Smooth muscle cell of the brain vasculature (primary cell): ENCODE measurements at regions not wholly inside any gene's neighbourhood (a gene's known extent, or its start where the extent isn't known, plus 50 kb on each side); places are given as distances from the start of the nearest gene placed in this dataset.
"Not testable (repeated sequence)": the region's sequence is repeated elsewhere in the genome, so short reads cannot be mapped to it uniquely, and the experiment has no call there.

ENCODE experiments used
- DNase-seq: peaks from one replicate; pipeline ENCODE4 v3.0.0-alpha.2; 2012; ENCODE audit warnings: low read depth, low spot score

DNA sequence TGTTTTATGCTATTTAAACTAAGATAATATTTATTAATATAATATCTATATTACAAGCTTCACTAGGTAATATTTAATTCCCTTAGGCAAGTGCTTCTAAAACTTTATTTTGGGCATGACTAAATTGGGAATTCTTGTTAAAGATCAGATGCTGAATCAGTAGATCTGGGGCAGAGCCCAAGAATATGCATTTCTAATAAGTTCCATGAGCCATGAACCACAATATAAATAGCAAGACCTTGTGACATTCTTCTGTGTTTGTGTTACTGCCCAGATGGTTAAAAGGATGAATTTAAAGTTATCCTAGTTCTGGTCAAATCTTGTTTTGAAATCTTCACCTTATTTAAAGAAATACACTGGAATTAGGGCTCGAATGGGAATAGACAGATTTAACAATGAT is 258.4 kb upstream of the CACNA2D1 start:
- DNase-seq, result no peak

DNA sequence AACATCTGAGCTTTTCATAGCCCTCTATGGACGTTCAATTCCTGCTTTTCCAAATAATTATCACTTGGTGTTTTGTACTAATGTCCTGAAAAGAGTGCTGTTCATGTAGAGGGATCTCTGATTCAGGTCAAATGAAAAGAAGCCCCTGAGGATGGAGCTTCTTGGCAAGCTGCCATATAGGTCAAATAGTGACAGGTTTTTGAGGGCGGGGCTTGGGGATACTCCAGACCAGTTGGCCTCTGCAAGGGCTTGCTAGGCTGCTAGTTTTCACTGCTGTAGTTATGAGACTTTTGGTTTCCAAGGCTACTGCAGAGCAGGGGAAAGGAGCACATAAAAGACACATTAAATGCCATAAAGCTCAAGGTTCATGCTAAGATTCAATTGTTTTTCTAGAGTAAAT is 257.2 kb upstream of the CACNA2D1 start:
- DNase-seq, result no peak

GRCh38 chr7:82699773-82700186 is 256.2 kb upstream of the CACNA2D1 start:
- no peak for DNase-seq

- DNase-seq, result no peak
Observed at GRCh38 chr7:82697897-82698296, 254.3 kb upstream of the CACNA2D1 start.

DNA sequence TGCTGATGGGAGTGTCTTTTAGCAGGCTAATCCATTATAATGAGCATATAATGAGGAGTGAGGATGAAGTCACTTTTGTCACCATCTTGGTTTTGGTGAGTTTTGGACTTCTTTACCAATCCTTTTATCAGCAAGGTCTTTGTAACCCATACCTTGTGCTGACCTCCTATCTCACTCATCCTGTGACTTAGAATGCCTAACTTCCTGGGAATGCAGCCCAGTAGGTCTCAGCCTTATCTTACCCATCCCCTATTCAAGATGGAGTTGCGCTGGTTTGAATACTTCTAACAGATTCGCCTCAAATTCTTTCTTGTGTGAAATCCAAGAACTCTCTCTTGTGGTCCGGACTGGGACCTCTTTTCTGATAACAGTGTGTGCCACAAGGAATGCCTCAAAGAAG is 253.1 kb upstream of the CACNA2D1 start:
- DNase-seq, result no peak

DNA sequence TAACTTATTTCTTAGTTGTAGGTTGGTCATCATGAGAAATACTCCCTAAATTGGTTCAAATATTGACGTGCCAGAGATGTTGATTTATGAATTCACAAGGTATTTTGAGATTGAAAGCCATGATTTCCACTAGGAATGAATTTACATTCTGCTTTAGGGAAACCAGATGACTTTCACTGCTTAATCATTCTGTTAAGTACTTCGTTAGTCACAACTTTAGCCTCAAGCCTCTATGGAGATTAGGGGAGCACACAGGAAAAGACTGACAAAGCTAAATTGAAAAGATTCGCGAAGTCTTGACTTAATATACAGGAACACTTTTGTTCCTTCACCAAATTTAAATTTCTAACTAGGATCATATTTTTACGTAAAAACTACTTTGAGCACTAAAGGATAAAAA is 250.4 kb upstream of the CACNA2D1 start:
- no peak for DNase-seq

DNA sequence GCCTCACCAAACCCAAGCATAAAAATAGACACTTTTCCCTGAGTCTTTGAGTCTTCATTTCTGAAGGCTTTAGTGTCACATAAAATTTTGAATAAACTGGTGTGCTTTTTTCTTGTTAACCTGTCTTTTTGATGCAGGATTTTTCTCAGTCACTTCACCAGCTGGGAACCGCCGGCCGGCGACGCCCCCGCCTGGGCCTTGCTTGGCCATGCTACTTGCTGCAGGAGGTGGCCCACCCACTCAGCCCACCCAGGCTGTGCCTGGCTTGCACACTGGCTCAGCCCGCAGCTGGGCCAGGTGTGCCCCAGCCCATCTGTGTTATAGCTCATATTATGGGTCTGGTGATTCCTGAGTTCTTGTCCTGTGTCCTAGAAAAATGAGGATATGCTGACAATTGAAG is 247.4 kb upstream of the CACNA2D1 start:
- DNase-seq, result no peak

DNA sequence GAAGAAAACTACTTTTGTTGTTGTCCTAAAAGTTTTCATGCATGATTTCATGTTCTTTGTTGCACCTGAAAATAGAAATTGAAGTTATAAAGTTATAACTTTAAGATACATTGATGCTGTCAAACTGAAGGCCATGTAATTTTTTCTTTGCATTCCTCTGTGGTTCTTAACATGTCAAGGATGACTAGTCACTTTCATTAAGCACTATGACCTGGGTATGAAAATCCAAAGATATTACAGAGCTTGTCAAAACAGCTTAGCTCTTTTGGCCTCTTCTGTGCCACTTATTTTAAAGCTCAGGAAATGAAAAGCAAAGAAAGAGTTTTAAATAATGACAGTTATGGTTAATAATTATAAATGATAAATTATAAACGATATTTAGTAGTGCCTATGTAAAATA is 241.6 kb upstream of the CACNA2D1 start:
- DNase-seq, result no peak

DNA sequence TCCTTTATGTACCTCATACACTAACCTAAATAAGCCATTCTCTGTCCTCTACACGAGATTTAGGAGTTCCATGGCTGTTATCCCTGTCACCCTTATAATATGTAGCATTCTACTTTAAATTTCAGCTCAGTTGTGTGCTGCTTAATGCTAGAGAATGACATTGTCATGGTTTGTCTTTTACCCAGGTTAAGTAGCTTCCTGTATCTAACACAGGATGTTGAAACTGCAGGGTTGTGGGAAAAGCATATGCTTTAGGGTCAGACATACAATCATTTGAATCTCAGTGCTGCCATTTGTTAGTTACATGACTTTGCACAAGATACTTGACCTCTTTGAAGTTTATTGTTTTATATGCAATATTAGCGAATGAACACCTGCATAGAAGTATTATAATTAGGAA is 235.1 kb upstream of the CACNA2D1 start:
- DNase-seq, result no peak

DNA sequence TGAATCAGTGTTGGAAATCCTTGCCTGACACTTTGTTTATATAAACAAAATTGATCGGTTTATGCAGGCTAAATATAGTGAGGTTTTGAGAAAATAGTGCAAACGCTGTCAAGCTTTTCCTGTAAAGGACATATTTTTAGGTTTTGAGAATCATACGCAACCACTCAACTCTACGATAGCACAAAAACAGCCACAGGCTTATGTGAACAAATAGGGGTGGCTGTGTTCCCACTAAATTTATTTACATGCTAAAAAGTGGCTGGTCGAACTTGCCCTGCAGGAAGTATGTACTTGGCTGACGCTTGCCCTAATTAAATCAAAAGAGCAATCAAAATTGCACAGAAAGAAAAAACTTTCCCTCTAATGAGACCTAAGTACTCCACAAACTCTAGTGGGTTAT is 234.7 kb upstream of the CACNA2D1 start:
- no peak for DNase-seq

DNA sequence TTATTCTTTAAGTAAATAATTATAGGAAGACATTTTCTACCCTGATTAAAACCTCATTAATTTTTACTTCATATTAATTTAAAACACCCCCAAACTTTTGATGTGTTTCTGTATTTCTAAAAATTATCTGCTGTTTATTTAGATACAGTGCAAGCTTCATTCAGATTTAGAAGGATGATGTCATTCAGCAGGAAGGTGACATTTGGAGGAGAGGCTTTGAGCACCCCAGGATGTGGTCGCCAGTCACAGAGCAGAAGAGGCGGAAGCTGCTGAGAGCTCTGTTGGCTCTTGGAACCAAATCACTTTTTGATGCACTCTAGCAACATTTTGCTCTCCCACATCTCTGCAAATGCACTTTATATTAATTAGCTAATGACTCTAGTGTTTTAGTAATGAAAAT is 233.9 kb upstream of the CACNA2D1 start:
- no peak for DNase-seq

DNA sequence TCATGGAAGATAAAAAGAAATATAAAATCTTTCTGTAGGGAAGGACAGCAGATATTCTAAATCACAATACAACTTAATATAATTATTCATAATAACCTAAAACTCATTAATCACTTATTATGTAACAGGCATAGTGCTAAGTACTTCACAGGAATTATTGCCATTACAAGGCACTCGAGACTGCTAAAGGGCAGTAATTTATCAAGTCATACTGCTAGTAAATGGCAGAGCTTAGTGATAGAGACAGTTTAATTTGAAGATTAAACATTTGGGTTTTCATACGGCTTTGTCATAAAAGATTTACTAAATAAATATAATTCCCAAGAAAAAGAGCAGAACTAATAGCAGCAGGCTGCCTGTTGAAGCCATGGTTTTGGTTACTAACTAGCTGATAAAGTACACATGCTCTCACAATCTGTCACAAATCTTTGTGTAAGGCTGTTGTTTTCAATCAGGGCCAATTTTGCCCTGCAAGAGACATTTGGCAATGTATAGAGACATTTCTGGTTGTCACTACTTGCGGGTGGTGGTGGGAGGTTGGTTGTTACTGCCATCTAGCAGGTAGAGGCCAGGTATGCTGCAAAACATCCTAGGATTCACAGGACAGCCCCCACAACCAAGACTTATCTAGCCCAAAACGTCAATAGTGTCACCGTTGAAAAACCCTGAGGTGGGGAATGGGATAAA is 233.3 kb upstream of the CACNA2D1 start:
- DNase-seq, result no peak

DNA sequence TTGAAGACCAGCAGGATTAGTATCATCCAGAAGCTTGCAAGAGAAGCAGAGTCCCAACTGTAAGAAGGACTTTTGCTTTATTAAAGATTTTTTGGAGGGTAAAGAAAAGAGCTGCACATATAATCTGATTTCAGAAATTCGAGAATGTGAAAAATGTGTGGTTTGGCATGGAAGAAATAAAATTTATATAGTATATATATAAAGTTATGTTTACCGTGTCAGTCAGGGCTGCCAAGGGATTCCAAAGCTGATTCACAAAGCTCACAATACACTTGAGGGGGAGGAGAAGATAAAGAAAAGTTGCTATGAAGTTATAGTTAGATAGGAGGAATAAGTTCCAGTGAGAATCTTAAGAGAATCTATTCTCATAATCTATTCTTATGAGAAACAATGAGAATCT is 231.8 kb upstream of the CACNA2D1 start:
- no peak for DNase-seq

DNA sequence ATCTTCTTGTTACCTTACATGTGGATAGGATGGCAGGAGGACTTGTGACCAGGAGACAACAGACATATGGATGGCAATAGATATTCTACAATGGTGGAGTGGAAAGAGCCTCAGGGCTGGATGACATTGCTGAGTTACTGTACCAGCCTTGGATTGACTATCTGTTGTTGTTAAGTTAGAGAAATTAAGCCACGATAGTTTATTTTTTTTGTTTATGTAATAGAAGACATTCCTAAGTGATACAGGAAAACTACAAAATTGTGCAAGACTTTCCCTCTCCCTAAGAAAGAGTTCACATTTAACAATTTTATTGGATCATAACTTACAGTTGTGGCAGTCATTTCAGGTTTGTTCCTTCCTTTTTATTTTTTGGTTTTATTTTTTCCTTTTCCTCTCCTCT is 230.7 kb upstream of the CACNA2D1 start:
- DNase-seq, result no peak

- no peak for DNase-seq
Observed at GRCh38 chr7:82672078-82672477, 228.5 kb upstream of the CACNA2D1 start.

DNA sequence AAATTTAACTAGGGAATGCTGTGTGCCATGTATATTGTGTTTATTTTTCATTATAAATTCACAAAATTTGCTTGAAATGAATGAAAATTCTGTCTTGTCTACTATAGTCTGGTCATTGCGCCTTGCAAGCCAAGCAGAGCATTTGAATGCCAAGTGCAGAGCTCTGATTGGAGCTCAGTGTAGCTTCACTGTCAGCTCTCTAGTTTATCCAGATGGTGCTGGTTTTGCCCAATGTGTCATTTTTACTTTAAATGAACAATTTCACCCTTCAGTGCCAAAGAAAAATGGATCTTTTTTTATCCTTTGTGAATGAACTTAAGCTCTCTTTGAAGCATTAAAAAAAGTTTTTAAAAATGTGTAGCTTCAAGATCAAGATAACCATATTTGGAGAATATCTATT is 225.6 kb upstream of the CACNA2D1 start:
- DNase-seq, result no peak

GRCh38 chr7:82668676-82669075 is 225.1 kb upstream of the CACNA2D1 start:
- DNase-seq, result no peak

- no peak for DNase-seq
Observed at GRCh38 chr7:82665966-82666507, 222.5 kb upstream of the CACNA2D1 start.

DNA sequence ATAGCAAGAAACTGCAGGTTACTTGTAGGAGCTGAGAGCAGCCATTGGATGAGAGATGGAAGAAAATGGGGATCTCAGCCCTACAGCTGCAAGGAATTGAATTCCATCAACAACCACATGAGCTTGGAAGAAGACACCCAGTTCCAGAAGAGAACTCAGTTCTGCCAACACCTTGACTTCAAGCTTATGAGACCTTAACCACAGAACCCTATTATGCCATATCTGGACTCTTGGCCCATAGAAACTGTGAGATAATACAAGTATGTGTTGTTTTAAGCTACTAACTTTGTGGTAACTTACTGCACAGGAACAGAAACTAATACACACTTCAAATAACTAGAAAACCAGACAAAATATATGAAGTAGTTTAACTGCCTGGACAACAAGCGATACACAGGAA is 212.4 kb upstream of the CACNA2D1 start:
- no peak for DNase-seq

DNA sequence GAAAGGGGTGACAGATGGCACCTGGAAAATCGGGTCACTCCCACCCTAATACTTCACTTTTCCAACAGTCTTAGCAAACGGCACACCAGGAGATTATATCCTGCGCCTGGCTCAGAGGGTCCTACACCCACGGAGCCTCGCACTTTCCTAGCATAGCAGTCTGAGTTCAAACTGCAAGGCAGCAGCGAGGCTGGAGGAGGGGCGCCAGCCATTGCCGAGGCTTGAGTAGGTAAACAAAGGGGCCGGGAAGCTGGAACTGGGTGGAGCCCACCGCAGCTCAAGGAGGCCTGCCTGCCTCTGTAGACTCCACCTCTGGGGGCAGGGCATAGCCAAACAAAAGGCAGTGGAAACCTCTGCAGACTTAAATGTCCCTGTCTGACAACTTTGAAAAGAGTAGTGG is 206.5 kb upstream of the CACNA2D1 start:
- DNase-seq, result not testable (repeated sequence)

GRCh38 chr7:82633592-82633991 is 190.0 kb upstream of the CACNA2D1 start:
- DNase-seq, result no peak

DNA sequence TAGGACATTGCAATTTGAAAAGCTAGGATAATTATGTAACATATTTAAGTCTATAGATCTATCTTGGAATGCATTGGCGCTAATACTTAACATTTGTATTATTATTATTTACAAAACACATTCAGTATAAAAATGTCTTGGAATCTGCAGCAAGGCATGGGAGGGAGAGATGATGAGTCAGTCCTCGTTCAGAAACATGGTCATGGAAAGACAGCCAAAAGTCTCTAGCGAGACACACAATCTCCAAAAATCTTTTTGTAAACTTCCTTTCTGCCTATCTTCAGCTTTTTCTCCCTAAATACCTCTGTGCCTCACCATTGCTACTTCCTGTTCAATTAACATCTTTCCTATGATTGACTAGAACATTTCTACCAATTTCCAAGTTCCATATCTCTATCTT is 188.4 kb upstream of the CACNA2D1 start:
- no peak for DNase-seq

- no peak for DNase-seq
Observed at GRCh38 chr7:82629583-82629982, 186.0 kb upstream of the CACNA2D1 start.

GRCh38 chr7:82625377-82625776 is 181.8 kb upstream of the CACNA2D1 start:
- DNase-seq, result no peak
